HG02884 (cell line): ENCODE measurements at regions not wholly inside any gene's neighbourhood (a gene's known extent, or its start where the extent isn't known, plus 50 kb on each side); places are given as distances from the start of the nearest gene placed in this dataset.
"Not testable (repeated sequence)": the region's sequence is repeated elsewhere in the genome, so short reads cannot be mapped to it uniquely, and the experiment has no call there.

Experiments used
- ATAC-seq: cut with Tn5 transposase; IDR thresholded peaks from one replicate; pipeline ENCODE4 v1.9.1; 2021; ENCODE audit warnings: mild to moderate bottlenecking, moderate library complexity; ENCODE audit not compliant: unreplicated experiment

DNA sequence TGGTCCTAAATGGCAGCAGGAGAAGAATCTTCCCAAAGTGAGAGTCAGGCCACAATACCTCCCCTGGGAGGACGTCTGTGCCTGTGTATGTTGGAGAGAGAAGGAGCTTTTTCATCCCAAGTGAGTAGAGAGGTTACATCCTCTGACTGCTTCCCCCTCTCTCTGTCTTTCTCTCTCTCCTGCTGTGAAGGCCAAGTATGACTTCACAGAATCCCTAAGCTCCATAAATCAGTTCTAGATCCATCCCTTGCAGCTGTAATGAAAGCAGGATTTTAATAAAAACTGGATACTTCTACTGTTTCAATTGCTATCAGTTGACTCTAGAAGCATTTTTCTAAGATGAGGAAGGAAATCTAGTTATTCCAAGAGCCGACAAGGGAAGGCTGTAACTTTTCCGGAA, 389.1 kb upstream of the PROK2 start:
- no peak for ATAC-seq

DNA sequence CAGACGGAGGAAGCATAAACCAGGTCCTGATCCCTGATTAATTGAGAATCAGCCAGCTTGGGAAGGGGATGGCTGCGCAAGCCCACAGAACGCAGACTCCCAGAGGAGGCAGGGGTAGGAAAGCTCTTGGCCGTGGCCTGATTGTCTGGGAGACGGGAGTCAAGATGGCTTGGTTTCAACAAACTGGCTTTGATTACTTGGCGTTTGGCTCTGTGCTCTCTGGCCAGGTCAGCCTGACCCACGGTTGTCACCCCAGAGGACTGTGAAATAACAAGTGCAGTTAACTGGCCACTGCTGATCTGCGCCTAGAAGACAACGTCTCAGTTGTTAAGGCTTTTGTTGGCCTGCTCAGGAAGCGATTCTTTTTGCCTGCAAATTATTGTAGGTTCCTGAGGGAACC, 387.0 kb upstream of the PROK2 start:
- ATAC-seq = no peak

DNA sequence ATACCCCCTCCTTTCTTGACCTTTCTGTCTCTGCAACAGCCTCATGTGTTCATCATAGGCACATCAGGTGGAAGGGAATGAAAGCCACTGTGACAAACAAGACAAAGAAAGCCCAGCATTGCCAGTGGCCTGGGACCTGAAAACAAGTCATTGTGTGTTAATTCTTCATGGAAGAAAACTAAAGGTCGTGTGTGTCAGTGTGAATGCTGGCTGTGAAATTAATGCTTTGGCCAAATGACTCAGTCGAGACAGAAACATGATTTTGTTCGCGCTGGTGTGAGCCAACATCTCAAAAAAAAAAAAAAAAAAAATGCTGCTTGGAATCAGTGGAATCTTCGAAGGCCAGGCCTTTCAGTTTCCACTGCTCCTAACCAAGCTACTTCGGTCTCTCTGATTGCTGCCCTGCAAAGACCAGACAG, 386.5 kb upstream of the PROK2 start:
- no peak for ATAC-seq

DNA sequence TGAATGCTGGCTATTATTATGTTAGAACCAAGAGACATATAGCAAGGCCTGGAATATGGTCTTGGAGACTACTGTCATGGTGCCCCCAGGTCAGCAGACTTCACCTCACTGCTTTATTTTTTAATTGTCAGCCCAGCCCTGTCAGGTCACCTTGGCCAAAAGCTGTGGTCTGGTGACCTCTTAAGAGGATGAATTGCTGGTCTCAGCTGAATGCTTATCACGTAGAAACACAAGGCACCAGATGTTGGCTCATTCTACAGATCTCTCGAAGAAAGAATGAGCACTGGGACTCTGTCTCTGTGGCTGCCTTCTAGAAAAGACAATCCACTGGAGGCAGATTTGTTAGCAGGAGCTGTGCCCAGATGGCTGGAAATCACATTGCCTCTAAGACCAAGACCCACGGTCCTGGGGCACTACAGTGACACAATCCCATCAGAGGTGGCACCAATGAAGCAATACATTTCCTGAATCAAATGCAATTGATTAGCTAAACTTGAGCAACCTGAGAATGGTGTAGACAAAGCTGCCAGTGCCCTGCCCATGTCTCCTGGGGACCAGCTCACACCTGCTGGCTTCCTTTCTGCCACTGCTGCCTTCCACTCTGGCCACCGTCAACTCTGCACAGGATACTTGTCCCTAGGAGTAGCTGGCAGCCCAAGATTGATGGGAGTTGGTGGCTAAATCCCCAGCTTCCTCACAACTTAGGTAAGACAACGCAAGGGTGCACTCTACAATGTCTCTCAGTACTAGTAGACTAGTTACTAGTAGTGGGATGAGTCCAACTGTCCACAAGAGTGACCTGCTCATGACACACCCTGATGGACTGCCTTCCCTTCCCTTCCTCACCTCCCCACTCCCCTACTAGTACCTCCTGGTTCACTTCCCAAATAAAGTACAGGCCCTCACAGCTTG, 384.9 kb upstream of the PROK2 start:
- ATAC-seq = no peak

DNA sequence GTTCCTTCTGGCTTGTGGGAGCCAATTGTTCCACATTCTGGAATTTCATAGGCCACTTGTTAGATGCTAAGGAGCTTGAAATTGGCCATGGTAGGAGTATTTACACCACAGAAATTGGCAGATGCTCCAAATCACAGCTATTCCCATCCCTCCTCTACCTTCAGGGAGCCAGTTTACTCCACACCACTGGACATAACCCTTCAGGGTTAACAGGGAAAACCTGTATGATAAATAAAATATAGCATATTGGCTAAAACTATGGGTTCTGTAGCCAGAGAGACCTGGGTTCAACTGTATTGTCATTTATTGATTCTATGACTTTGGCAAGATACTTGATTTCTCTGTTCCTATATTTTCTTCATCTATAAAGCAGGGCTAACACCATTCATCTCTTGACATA, 384.2 kb upstream of the PROK2 start:
- ATAC-seq = no peak

DNA sequence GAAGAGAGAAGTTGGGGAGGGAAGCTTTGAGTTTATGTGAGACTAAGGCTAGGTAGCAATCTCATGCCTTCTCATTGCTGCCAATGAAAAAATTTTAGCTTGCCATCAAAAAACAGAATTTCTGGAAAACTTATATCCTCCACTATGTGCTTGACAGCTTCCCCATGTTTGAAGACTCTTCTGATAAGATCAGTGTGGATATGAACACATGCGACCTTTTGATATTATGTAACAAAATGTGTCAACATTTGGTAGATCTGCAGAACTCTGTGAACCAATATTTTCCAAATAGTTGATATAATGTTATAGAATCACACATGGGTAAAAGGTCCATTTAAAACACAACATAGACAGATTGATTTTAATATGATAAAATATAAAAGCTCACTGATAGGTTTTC, 380.9 kb upstream of the PROK2 start:
- no peak for ATAC-seq

DNA sequence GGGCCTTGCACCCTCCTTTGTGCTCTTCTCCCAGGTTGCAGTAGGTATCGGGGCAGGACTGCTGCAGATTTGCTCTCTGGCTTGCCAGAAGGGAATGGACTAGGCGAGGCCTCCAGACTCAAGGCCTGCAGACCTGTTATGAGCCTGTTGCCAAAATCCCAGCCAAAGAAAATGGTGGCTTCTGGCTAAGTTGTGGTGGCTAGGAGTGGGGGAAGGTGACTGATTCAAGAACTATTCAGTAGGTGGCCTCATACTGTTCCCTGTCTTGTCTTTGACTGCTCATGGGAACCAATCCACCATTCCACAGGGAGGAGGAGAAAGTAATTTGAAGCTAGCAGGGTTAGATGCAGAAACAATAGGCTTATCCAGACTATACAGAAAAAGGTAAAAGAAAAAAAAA, 380.4 kb upstream of the PROK2 start:
- no peak for ATAC-seq

DNA sequence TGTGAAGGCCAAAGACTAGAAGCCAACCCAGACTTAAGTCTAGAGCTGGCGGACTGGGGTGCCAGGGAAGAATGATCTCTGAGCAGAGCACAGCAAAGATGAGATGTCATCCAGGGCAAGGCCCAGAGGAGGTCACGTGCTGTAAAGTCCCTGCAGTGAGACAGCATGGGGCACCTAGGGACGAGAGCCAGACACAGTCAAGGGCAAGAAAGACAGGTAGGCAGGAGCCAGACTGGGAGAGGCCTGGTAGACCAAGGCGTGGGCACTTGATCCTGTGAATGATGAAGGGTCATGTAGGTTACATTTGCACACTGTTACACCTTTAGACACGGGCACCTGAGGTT, 379.7 kb upstream of the PROK2 start:
- ATAC-seq = no peak

DNA sequence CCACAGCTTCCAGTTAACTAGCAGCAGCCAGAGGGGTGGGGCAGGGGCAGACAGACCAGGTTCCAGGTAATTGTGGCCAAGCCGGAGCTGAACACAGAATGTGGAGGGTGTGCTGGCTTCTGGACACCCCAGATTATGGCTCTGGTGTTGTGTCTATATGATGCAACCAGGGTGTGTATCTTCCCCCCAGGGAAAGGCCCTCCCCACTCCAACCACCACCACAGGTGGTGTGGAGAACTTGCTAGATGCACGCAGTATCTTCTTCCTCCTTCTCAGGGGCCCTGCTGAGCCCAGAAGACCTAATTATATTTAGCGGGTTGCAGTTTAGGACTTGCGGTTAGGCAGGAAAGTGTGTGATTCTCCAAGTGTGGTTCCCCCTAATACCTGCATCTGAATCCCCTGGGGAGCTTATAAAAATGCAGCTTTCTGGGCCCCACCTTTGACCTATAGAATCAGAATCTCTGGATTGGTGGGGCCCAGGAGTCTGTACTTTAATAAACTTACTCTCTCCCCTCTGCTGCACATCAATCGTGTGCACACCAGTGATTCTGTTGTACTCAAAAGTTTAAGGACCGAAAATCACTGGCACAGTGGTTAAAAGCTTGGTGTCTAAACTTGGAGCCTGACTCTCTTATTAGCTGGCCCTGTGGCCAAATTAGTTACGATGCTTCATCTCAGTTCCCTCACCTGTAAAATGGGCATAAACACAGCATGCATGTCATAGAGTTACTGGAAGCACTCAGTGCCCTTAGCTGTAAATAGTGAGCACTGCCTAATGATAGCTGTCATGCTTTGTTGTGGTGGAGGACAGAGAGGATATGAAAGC, 379.1 kb upstream of the PROK2 start:
- peak; percentile 83 for ATAC-seq

DNA sequence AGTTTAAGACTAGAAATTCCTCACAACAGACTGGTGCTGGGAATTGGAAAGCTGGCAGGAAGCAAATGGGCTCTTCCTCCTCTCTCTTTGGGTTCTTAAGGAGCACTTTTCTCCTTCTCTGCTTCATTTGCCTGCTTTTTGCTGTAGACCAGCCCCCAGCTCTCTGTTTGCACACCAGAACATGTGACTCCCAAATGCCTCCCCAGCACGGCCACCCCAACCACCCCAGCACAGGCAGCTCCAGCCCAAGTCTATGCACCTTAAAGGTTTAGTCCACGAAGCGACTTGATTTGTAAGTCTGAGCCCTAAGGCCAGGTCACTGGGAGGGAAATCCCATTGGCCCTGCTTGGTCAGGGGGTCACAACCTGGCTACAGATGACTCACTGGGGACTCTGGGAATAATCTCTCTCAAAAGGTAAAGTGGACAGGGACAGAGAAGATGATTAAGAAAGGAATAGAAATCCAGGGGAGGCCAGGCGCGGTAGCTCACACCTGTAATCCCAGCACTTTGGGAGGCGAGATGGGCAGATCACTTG, 377.8 kb upstream of the PROK2 start:
- no peak for ATAC-seq

DNA sequence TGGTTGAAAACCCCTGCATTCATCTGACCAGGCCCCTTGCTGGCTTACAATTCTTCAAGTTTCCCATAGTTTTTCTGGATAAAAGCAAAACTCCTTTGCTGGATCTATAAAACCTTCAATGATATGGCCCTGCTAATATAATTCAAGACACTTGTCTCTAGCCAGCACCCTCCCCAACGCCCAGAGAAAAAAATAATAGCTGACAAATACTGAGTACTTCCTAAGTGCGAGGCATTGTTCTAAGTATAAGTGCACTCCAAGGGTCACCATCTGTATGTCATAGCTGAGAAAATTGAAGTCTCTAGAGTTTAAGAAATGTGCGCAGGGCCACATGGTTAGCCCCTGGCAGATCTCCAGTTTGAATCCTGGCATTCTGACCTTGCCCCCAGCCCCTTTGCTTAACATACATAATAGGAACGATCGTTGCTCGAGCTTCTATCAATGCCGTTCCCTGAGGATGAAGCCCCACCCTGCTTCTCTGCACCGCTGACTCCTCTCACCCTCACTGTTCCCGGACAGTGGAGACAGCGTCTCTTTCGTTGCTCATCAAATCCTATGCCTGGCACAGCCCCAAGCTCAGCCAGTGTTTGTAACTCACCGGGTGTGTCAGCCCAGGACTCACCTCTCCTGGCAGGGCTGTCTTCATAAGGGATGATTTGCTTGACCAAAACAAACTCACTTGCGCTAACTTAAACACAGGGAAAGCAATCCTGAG, 377.1 kb upstream of the PROK2 start:
- no peak for ATAC-seq

DNA sequence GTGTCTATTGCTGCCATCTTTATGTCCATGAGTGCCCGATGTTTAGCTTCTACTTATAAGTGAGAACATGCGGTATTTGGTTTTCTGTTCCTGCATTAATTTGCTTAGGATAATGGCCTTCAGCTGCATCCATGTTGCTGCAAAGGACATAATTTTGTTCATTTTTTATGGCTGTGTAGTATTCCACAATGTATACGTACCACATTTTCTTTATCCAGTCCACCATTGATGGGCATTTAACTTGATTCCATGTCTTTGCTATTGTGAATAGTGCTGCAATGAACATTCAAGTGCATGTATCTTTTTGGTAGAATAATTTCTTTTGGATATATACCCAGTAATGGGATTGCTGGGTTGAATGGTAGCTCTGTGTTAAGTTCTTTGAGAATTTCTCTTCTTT, 376.3 kb upstream of the PROK2 start:
- ATAC-seq = not testable (repeated sequence)

DNA sequence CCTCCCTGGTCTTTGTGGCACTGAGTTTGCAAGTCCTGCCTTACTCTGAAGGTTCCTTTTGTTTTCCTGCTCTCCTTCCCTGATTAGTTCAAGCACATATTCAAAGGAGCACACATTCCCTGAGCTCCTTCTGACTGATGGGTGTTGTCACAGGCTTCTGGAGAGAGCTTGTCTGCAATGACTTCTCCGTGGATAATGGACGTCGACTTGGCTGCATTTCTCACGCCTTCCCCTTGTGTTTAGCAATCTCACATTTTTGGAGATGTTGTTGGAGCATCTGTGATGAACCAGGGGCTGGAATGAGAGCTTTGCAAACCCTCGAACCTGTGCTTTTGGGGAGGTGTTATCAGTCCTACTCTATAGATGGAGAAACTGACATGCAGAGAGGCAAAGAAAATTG, 375.4 kb upstream of the PROK2 start:
- ATAC-seq = no peak

DNA sequence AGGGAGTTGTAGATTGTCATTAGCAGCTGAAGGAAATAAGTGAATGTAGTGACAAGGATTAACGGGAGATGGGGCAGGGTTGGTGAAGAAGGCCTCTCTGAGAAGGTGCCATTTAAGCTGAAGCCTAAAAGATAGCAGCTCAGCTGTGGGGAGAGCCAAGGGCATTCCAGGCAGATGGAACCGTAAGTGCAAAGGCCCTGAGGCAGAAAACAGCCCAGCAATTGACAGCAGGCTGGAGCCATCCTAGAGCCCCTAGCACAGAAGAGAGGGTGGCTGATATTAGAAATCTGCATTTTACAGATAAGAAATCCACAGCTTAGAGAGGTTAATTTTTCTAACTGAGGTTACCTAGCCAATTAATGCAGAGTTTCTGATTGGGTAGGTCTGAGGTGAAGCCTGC, 374.5 kb upstream of the PROK2 start:
- no peak for ATAC-seq

DNA sequence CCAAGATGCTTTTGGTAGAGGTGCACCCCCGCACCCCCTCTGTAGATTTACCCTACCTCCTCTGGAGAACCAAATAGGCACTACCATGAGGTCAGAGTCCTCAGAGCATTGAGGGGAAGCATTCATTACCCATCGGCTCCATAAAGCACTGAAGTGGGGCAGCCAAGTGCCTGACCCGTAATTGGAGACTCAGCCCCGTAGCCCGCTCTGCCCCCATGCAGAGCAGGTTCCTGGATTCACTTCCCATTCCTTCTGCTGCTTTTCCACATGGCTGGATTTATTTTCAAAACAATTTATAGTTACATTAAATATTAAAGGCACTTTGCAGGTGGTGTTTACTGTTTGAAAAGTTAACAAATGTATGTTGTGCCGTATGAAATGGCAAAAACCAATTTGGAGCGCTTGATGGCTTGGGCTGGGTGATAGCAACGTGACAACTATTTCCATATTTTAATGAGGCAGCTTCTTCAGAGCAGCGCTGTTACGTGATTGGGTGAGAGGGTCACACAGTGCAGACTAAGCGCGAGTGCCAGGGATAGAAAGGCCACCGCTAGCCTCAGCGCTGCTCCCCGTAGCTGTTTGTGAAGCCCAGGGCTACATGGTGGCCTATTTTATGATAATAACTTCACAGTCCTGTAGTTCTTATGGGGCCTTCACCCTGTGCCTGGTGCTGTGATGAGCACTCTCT, 373.8 kb upstream of the PROK2 start:
- ATAC-seq = no peak

DNA sequence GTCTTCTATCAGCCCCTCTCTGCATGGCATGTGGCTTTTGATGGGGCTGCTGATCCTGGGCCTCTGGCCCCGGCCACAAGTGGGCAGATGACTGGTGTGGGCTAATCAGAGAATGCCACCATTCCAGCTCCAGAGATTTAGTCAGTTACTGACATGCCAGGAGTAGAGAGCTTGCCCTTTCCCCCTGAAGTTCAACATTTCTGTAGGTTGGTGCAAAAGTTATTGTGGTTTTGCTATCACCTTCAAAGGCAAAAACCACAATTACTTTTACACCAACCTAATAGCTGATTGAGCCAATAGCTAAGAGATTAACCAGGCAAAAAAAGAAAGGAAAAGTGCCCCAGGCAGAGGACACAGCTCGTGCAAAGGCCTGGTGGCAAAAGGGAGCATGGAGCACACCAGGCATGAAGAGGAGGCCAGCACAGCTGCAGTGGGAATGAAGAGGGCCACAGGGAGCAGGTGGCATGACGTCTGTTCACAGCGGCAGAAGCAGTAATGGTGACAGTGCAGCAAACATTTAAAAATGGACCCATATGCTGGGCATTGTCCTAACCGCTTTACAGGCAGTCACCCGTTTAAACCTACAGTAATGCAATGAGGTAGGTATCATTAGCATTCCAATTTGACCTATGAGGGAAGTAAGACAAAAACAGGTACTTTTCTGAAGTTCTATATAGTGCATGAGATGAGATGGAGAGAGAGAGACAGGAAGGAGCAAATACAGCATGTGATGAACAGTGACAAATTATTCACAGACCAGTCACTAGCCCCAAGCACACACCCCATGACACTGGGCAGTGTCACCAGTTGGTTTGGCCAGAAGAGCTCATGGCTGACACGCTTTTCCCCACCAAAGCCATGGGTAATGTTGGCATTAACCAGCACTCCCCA, 373.0 kb upstream of the PROK2 start:
- no peak for ATAC-seq

DNA sequence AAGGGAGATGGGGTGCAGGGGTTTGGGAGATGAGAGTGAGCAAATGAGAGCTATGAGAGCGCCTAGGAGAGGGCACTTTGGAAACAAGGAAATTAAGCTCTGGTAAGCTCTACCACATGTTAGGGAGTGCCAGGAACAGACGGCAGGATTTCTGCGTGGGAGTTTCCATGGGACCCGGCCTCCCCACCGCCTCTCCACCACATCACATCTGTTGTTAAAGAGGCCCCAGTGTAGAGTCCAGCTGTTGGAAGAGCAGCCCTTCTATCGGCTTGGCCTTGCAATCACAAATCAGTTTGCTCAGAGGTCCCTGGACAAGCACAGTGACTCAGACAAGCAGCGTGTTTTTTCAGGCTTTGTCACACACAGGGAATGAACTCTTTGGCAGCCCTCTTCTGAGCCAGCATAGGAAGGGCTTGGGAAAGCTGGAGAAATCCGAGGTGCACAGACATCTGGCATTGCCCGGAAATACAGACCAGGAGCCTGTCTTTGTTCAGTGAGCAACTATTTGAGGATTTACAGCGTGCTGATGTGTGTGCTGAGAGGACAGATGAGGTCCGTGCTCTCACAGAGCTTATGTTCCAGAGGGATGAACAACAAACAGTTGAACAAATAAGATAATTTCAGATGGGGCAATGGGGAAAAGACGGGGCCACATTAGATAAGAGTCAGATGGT, 370.6 kb upstream of the PROK2 start:
- ATAC-seq = no peak

DNA sequence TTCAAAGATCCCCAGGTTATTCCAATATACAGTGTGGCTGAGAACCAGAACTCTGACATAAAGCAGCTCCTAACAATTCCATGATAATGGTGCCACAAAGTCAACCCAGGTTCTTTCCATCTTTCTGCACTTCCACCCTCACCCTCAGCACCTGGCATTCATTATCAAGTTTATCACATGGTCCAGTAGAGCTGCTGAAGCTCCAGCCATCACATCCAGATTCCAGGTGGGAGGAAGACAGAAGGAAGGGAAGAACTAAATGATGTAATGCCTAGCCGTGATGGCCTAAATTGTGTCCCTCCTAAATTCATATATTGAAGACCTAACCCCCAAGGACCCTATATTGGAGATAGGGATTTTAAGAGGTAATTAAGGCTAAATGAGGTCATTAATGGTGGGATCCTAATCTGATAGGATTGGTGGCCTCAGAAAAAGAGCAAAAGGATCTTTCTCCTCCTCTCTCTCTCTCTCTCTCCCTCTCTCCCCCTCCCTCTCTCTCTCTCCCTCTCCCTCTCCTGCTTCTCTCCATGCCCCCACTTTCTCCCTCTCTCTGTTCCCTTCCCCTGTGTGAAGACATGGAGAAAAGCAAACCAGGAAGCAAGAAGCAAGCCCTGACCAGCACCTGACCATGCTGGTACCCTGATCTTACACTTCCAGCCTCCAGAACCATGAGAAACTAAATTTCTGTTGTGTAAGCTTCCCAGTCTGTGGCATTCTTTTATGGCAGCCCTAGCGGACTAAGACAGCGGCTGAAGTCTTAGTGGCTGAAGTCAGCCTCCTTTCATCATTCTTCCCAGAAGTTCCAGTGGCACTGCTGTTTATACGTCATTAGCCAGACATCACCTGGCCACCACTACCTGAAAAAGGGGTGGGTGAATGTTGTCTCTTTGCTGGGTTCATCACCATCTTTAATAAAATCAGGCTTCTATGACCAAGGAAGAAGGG, 369.7 kb upstream of the PROK2 start:
- ATAC-seq = no peak
